Uterus (tissue), 2 donors: ENCODE measurements at regions not wholly inside any gene's neighbourhood (a gene's known extent, or its start where the extent isn't known, plus 50 kb on each side); places are given as distances from the start of the nearest gene placed in this dataset.

Source experiments
- CTCF ChIP-seq, 4 experiments: fragments of 200-600 bp in 2 of 4; fragments of 450-650 bp in 2 of 4; sonication (generic) in 2 of 4; IDR thresholded peaks; one replicate each; pipeline ENCODE4 v1.5.1; 2016 to 2019; ENCODE audit warnings: antibody characterized with exemption in 4 of 4, mild to moderate bottlenecking in 2 of 4, moderate library complexity in 1 of 4
- POLR2A ChIP-seq, 2 donors: fragments of 450-650 bp; IDR thresholded peaks; one replicate each; pipeline ENCODE4 v1.6.1; 2016; ENCODE audit warnings: antibody characterized with exemption in 2 of 2, mild to moderate bottlenecking in 1 of 2, moderate library complexity in 1 of 2

DNA sequence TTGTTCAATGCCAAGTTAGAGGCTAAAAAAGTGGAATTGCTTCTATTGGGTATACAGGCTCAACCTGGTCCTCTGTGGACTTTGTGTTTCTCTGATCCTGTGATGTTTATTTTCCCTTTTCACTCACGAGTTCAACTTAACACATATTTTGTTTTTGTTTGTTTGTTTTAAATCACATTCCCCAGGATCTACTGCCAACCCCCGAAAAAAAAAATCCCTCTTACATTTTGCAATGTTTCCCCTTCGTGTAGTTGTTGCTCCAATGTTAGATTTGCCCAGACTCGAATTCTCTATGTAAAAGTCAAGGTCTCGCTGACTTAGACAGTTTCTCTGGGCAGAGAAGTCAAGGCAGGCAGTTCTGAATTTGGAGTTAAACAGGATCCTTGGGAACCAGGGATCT lies 876.4 kb downstream of the CCSER2 start:
- TF ChIP-seq CTCF (IDR thresholded peaks at IDR 0.05) (no peak), POLR2A (IDR thresholded peaks at IDR 0.05) (no peak)
